Osteoblast (primary cell): ENCODE measurements at regions not wholly inside any gene's neighbourhood (a gene's known extent, or its start where the extent isn't known, plus 50 kb on each side); places are given as distances from the start of the nearest gene placed in this dataset.

Experiments used
- DNase-seq: peaks from one replicate; pipeline ENCODE4 v3.0.0; 2011; ENCODE audit warnings: low spot score, mixed read lengths; ENCODE audit not compliant: insufficient read length; ENCODE audit errors: missing footprints
- H2AFZ ChIP-seq: 2 replicates; pipeline ENCODE4 v1.6.0; 2011; ENCODE audit warnings: mild to moderate bottlenecking, low read length
- H3K27ac ChIP-seq: 2 replicates; pipeline ENCODE4 v1.5.1; 2011; ENCODE audit warnings: mild to moderate bottlenecking, low read depth, low read length, moderate library complexity
- H3K27me3 ChIP-seq: 2 replicates; pipeline ENCODE4 v1.6.0; 2012; ENCODE audit warnings: mild to moderate bottlenecking, control low read depth, inconsistent platforms, low read length, moderate library complexity; ENCODE audit not compliant: insufficient read depth
- H3K36me3 ChIP-seq: 2 replicates; pipeline ENCODE4 v1.5.1; 2011; ENCODE audit warnings: mild to moderate bottlenecking, low read length, control low read depth, moderate library complexity; ENCODE audit not compliant: insufficient read depth
- H3K4me1 ChIP-seq: 2 replicates; pipeline ENCODE4 v1.5.1; 2011; ENCODE audit warnings: mild to moderate bottlenecking, low read length, control low read depth, moderate library complexity; ENCODE audit not compliant: insufficient read depth
- H3K4me2 ChIP-seq: 2 replicates; pipeline ENCODE4 v1.6.0; 2011; ENCODE audit warnings: mild to moderate bottlenecking, low read length; ENCODE audit not compliant: insufficient read depth
- H3K4me3 ChIP-seq: fragments of 200-600 bp; sonication (generic); 3 replicates; pipeline ENCODE4 v1.5.1; 2012; ENCODE audit warnings: mild to moderate bottlenecking, low read length, inconsistent platforms; ENCODE audit not compliant: insufficient read depth
- H3K79me2 ChIP-seq: 2 replicates; pipeline ENCODE4 v1.6.0; 2012; ENCODE audit warnings: mild to moderate bottlenecking, low read length, control low read depth, inconsistent platforms; ENCODE audit not compliant: insufficient read depth
- H3K9me3 ChIP-seq: 2 replicates; pipeline ENCODE4 v1.5.1; 2011; ENCODE audit warnings: low read depth, low read length, control low read depth
- H4K20me1 ChIP-seq: 2 replicates; pipeline ENCODE4 v1.6.0; 2012; ENCODE audit warnings: mild to moderate bottlenecking, low read length, control low read depth; ENCODE audit not compliant: insufficient read depth
- TF ChIP-seq, protein P1 (sequence below): IDR thresholded peaks from 2 replicates; pipeline ENCODE4 v1.5.1; 2011; ENCODE audit warnings: mild to moderate bottlenecking, low read depth, low read length, moderate library complexity; ENCODE audit errors: extremely low read depth

DNA sequence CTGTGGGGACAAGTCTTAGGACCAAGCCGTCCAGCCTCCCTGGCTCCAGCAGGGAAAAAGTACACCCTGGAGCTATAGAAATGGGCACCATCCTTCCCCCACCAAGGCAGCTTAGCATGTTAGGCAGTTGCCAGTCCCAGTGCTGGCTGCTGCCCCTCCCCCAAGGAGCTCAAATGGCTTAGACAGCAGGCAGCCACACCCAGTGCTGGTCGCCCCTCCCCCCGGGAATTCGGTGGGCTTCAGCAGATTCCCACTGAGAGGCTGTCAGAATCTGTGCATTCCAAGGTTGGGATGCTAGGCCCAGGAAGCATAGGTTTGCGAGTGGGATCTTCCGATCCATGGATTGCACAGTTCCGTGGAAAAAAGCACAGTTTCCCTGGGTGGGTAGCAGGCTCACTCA lies 105.2 kb upstream of the ITGA1 start:
- Histone ChIP-seq H3K9me3 (no peaks in the 10 kb centered on the region), H3K4me3 (no peak overlapping the region), H3K27me3 (no peaks in the 10 kb centered on the region), H4K20me1 (no peaks in the 10 kb centered on the region), H3K36me3 (no peaks in the 10 kb centered on the region), H3K27ac (no peak overlapping the region), H3K4me2 (no peak overlapping the region), H3K4me1 (no peaks in the 10 kb centered on the region), H2AFZ (no peak overlapping the region), H3K79me2 (no peaks in the 10 kb centered on the region)
- TF ChIP-seq, protein P1, sequence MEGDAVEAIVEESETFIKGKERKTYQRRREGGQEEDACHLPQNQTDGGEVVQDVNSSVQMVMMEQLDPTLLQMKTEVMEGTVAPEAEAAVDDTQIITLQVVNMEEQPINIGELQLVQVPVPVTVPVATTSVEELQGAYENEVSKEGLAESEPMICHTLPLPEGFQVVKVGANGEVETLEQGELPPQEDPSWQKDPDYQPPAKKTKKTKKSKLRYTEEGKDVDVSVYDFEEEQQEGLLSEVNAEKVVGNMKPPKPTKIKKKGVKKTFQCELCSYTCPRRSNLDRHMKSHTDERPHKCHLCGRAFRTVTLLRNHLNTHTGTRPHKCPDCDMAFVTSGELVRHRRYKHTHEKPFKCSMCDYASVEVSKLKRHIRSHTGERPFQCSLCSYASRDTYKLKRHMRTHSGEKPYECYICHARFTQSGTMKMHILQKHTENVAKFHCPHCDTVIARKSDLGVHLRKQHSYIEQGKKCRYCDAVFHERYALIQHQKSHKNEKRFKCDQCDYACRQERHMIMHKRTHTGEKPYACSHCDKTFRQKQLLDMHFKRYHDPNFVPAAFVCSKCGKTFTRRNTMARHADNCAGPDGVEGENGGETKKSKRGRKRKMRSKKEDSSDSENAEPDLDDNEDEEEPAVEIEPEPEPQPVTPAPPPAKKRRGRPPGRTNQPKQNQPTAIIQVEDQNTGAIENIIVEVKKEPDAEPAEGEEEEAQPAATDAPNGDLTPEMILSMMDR = no peak
- no peak for DNase-seq

DNA sequence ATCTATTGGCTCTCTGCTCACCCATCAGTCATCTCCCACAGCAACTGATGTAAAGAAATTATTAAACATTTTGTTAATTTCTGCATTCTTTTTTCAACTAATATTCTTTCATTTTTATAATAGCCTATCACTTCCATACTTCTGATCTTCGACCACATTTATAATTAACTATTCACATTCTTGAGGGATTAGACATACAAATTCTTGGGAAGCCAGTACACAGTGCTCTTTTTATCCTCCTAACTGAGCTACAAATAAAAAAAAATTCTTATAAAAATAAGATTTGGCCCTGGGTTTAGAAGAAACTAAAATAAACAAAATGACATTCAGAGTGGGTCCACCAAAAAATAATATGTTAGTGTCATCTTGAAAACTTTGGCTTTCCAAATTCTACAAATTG lies 103.7 kb upstream of the ITGA1 start:
- no peaks in the 10 kb centered on the region for H3K9me3 ChIP-seq
- no peak overlapping the region for H2AFZ ChIP-seq
- TF ChIP-seq, protein P1 = no peak
- no peak overlapping the region for H3K4me2 ChIP-seq
- no peaks in the 10 kb centered on the region for H3K27me3 ChIP-seq
- no peak overlapping the region for H3K27ac ChIP-seq
- H3K4me3 ChIP-seq = no peak overlapping the region
- H4K20me1 ChIP-seq = no peaks in the 10 kb centered on the region
- no peaks in the 10 kb centered on the region for H3K79me2 ChIP-seq
- H3K36me3 ChIP-seq = no peaks in the 10 kb centered on the region
- DNase-seq = peak; percentile 14
- no peaks in the 10 kb centered on the region for H3K4me1 ChIP-seq

DNA sequence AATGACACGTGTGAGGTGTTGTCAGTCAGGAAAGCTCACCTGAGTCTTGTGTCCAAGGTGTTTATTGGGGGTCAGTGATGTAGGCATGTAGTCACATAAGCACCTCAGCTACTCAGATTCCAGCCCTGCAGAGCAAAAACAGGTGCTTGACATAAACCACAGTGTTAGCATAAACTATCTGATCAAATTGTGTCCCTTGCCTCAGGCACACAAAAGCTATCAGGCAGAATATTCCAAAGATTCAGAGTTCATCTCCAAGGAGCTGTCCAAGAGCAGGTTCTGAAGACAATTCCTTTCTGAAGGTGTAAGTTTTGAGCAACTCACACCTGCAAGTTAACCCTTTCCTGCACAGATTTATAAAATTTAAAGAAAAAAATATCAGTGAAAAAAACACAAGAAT lies 102.2 kb upstream of the ITGA1 start:
- H3K36me3 ChIP-seq = no peaks in the 10 kb centered on the region
- H3K27me3 ChIP-seq = no peaks in the 10 kb centered on the region
- no peak overlapping the region for H2AFZ ChIP-seq
- no peaks in the 10 kb centered on the region for H3K9me3 ChIP-seq
- TF ChIP-seq, protein P1 = no peak
- peaks cover 4% of the 10 kb centered on the region for H3K4me1 ChIP-seq
- H3K4me3 ChIP-seq = no peak overlapping the region
- H3K79me2 ChIP-seq = no peaks in the 10 kb centered on the region
- H3K4me2 ChIP-seq = no peak overlapping the region
- no peak for DNase-seq
- H3K27ac ChIP-seq = no peak overlapping the region
- no peaks in the 10 kb centered on the region for H4K20me1 ChIP-seq

DNA sequence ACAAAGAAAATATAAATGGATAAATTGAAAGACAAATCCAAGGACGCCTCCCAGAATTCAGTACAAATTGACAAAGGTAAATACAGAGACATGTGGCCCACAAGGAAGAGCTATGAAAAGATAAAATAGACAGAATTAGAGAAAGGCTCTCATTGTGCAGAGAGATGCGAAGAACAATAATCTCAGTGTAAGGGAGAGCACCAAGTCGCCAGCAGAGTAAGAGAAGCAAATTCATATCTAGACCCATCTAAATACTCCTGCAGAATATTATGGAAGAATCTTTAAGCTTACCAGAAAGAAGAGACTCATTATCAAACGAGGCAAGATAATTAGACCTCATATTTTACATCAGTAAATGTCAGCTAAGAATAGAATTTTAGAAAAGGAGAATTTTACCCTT lies 101.7 kb upstream of the ITGA1 start:
- no peaks in the 10 kb centered on the region for H3K27me3 ChIP-seq
- TF ChIP-seq, protein P1 = no peak

More for the DNA sequence above, 101.7 kb upstream of the ITGA1 start:
- Histone ChIP-seq H3K4me3 (no peak overlapping the region), H3K9me3 (no peaks in the 10 kb centered on the region), H2AFZ (no peak overlapping the region), H3K4me1 (peaks cover 5% of the 10 kb centered on the region), H4K20me1 (no peaks in the 10 kb centered on the region), H3K27ac (no peak overlapping the region), H3K36me3 (no peaks in the 10 kb centered on the region), H3K4me2 (no peak overlapping the region), H3K79me2 (no peaks in the 10 kb centered on the region)
- no peak for DNase-seq
